ENCODE measurements at regions not wholly inside any gene's neighbourhood (a gene's known extent, or its start where the extent isn't known, plus 50 kb on each side); places are given as distances from the start of the nearest gene placed in this dataset.

DNA sequence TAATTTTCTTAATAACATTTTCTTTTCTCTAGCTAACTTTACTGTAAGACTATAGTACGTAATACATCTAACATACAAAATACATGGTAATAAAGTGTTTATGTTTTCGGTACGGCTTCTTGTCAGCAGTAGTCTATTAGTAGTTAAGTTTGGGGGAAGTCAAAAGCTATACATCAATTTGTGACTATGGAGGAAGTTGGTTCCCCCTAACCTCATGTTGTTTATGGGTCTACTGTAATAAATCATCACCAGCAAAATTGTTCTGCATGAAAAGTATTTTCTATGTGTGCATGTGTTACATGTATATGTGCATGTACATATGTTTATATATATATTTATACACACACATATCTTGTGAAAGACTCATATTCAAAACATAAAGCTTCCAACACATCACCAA is 303.0 kb downstream of the TRIB2 start:
- H3K27ac ChIP-seq = no peak overlapping the region
- no peaks in the 10 kb centered on the region for H3K27me3 ChIP-seq
- H3K9me3 ChIP-seq = no peaks in the 10 kb centered on the region
- TF ChIP-seq, protein P1, sequence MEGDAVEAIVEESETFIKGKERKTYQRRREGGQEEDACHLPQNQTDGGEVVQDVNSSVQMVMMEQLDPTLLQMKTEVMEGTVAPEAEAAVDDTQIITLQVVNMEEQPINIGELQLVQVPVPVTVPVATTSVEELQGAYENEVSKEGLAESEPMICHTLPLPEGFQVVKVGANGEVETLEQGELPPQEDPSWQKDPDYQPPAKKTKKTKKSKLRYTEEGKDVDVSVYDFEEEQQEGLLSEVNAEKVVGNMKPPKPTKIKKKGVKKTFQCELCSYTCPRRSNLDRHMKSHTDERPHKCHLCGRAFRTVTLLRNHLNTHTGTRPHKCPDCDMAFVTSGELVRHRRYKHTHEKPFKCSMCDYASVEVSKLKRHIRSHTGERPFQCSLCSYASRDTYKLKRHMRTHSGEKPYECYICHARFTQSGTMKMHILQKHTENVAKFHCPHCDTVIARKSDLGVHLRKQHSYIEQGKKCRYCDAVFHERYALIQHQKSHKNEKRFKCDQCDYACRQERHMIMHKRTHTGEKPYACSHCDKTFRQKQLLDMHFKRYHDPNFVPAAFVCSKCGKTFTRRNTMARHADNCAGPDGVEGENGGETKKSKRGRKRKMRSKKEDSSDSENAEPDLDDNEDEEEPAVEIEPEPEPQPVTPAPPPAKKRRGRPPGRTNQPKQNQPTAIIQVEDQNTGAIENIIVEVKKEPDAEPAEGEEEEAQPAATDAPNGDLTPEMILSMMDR (IDR thresholded peaks at IDR 0.05) = no peak
- DNase-seq (ENCODE audit: low spot score) = no peak
- no peak overlapping the region for H3K4me3 ChIP-seq
- peaks cover 0 to 14% of the 10 kb centered on the region in 2 donors for H3K4me1 ChIP-seq
- H3K36me3 ChIP-seq = no peaks in the 10 kb centered on the region

DNA sequence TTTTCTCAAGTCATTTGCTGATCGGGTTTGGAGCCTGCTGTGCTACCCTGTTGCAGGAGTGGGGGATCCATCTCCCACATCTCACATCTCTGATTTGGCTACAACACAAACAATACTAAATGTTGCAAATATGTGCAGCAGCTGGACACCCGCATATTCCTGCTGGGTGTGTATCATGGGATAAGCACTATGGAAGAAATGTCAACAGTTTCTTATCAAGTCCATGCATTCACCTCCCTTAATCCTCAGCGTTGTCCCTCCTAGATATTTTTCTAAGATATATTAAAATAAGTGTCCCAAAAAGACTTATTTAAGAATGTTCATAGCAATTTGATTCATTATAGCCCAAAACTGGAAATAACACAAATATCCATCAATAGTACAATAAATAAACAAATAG is 303.7 kb downstream of the TRIB2 start:
- TF ChIP-seq, protein P1 (IDR thresholded peaks at IDR 0.05) = no peak
- no peak for DNase-seq (ENCODE audit: low spot score)
- H3K4me3 ChIP-seq = no peak overlapping the region
- H3K36me3 ChIP-seq = no peaks in the 10 kb centered on the region
- H3K27ac ChIP-seq = no peak overlapping the region
- peaks cover 0 to 14% of the 10 kb centered on the region in 2 donors for H3K4me1 ChIP-seq
- no peaks in the 10 kb centered on the region for H3K27me3 ChIP-seq
- no peaks in the 10 kb centered on the region for H3K9me3 ChIP-seq

DNA sequence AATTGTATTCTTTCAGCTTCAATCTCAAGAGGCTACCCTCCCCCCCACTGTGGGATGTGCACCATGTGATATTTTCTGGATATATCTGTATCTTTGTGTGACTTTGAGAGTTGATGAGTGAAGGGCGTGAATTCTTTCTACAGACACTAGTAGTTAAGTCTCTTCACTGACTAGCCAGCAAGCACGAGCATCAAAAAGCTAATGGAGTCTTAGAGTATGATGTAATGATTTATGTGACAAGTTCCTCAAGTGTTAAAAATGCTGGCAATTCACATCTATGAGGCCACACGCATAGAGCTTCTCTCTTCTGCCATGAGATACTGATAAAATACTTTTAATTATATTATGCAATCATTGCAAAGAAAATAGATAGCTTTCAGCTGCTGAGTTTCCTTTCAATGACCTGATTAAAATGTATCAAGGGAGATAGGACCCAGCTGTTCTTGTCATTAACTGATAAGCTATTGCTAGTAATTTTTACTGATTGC is 304.8 kb downstream of the TRIB2 start:
- no peaks in the 10 kb centered on the region for H3K9me3 ChIP-seq
- no peak overlapping the region for H3K4me3 ChIP-seq
- H3K27ac ChIP-seq = no peak overlapping the region
- TF ChIP-seq, protein P1 (IDR thresholded peaks at IDR 0.05) = no peak
- DNase-seq (ENCODE audit: low spot score) = no peak
- peaks cover 0 to 14% of the 10 kb centered on the region in 2 donors for H3K4me1 ChIP-seq
- no peaks in the 10 kb centered on the region for H3K36me3 ChIP-seq
- no peaks in the 10 kb centered on the region for H3K27me3 ChIP-seq

DNA sequence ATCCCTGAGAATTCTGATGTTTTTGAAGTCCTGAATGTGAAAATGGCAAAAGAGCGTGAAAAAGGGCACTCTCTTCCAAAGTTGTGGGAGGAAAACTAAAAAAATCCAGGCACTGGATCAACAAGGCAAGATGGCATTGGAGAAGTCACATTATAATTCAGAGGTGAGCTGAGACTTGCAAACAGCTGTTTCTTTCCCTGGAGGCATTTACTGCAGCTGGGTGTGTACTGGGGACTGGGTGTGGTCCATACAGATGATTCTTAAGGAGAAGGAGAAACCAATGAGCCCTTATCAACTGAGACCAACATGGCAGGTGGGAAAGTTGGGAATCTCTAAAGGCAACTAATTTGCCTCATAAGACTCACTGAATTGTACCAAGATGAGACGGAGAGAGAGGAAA is 313.9 kb downstream of the TRIB2 start:
- Histone ChIP-seq H3K4me1 (no peaks in the 10 kb centered on the region), H3K27ac (no peak overlapping the region), H3K27me3 (no peaks in the 10 kb centered on the region), H3K9me3 (no peaks in the 10 kb centered on the region), H3K36me3 (no peaks in the 10 kb centered on the region), H3K4me3 (no peak overlapping the region)
- TF ChIP-seq, protein P1 (IDR thresholded peaks at IDR 0.05) = no peak
- no peak for DNase-seq (ENCODE audit: low spot score)

DNA sequence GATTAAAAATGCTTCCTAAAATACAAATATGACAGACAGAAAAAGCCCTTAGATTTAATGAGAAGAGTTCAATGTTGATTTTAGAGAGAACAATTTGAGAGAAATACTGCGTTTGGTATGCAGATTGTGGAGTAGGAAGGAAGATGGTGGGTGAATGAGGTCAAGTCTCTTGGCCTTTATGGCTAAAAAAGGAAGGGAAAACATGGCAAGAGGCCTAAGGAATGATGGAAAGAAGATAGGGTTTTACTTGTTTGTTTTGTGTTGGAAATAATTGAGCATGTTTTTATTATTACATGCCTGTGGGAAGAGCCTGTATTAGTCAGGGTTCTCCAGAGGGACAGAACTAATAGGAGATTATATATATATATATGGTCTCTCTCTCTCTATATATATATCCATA is 318.1 kb downstream of the TRIB2 start:
- TF ChIP-seq, protein P1 (IDR thresholded peaks at IDR 0.05) = no peak
- no peak for DNase-seq (ENCODE audit: low spot score)
- H3K27me3 ChIP-seq = no peaks in the 10 kb centered on the region
- peaks cover 0 to 7% of the 10 kb centered on the region in 2 donors for H3K9me3 ChIP-seq
- no peaks in the 10 kb centered on the region for H3K36me3 ChIP-seq
- H3K4me1 ChIP-seq = no peaks in the 10 kb centered on the region
- no peak overlapping the region for H3K4me3 ChIP-seq
- H3K27ac ChIP-seq = no peak overlapping the region

DNA sequence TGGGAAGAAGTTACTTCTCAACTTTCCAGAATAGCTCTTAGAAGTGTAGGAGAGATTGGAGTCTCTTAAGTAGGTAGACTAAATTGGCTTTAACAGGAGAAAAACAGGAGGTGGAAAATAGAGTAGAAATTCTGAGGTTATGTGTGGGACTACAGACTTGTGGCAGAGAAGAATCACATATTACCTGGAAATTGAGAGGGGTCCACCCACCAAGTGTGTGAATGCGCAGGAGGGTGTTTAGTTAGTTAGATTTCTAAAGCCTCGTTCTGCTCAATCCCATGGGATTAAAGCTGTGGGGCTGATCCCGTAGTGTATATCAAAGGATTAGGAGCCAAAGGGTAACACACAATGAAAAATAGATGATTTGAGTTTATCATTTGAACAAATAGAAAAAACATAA is 319.1 kb downstream of the TRIB2 start:
- H3K27me3 ChIP-seq = no peaks in the 10 kb centered on the region
- peaks cover 0 to 14% of the 10 kb centered on the region in 2 donors for H3K9me3 ChIP-seq
- TF ChIP-seq, protein P1 (IDR thresholded peaks at IDR 0.05) = no peak
- no peak overlapping the region for H3K27ac ChIP-seq
- H3K4me3 ChIP-seq = no peak overlapping the region
- H3K36me3 ChIP-seq = no peaks in the 10 kb centered on the region
- no peaks in the 10 kb centered on the region for H3K4me1 ChIP-seq
- no peak for DNase-seq (ENCODE audit: low spot score)
